Activated CD4-positive, alpha-beta T cell treated with anti-CD3 and anti-CD28 coated beads for 48 hours (primary cell): ENCODE measurements at regions not wholly inside any gene's neighbourhood (a gene's known extent, or its start where the extent isn't known, plus 50 kb on each side); places are given as distances from the start of the nearest gene placed in this dataset.

Experiments used
- DNase-seq: peaks from one replicate; pipeline ENCODE4 v3.0.0-alpha.2; 2020

DNA sequence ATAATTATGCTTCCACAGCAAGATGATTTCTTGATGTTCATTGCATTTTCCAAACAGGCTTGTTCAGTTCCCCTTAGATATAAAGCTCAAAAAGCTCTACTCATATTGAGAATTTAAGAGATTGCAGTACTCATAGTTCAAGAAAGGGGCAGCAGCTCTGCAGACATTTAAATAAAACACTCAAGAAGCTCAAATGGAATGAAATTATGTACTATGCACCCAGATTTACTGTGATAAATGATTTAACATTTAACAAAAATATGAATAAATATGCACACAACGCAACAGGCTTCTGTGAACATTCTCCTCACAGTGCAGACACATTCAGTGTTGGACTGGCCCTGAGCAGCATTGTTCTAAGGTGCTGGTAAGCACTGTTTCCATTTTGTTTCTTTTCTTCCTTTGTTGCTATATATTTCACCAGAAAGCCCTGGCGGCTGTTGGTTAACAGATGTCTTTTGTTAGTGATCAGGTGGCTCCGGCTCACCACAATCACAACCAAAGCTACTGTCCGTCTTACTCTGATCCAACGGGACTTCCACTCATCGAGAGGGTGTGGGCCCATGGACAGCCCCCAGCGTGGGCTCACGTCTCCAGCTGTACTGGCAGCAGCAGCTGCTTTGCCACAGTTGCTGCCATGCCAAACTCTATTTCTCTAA is 1440.3 kb downstream of the NCAM2 start:
- no peak for DNase-seq

DNA sequence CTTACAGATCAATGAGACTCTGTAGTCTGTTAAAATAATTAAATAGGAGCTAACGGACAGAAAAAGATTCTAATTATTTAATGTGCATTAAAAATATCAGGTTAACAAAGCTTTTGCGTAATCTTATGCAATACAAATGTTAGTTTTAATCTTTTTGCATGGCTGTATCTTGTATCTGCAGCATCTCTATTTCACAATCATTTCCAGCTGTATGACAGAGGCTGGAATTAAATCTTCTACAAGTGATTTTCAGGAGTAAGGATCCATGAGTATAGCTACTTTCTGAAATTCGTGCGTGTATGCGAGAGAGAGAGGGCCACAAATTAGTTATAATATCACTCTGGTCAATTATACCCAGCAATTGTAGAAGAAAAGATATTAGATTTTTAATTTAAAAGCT is 1446.8 kb downstream of the NCAM2 start:
- DNase-seq, result no peak

GRCh38 chr21:22450507-22450906 is 1452.3 kb downstream of the NCAM2 start:
- DNase-seq, result no peak

DNA sequence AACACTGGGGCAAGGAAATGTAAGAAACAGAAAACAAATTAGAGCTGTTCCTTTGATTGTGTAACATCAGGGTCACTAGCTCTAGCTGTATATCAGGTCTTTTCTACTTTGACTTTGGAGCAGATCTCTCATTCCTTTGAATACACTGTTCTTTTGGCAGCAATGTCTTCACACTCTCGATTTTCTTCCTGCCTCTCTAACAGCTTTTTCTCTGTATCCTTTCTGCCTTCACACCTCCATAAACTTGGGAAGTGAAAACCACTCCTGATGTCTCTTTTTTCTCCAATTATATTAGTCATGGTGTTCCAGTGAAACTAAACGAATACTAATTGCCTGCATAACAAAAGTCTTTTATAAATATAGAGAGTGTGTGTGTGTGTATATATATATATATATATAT is 1458.0 kb downstream of the NCAM2 start:
- no peak for DNase-seq

DNA sequence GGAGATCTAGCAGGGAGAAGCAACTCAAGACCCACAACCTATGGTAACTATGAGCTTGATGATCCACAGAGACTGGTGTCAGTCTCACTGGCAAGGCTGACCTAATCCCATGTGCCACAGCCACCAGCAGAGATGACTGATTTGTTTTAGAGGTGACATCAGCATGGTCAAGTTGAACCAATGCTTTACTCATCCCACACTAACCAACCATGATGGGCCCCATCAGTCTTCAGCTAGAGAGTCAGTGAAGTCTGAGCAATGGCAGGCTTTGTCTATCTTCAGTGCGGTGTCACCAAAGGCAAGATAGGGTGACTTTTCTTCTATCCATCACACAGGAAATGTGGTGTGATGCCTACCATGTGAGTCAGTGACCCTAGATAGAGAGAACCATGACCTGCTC is 1470.7 kb downstream of the NCAM2 start:
- no peak for DNase-seq

DNA sequence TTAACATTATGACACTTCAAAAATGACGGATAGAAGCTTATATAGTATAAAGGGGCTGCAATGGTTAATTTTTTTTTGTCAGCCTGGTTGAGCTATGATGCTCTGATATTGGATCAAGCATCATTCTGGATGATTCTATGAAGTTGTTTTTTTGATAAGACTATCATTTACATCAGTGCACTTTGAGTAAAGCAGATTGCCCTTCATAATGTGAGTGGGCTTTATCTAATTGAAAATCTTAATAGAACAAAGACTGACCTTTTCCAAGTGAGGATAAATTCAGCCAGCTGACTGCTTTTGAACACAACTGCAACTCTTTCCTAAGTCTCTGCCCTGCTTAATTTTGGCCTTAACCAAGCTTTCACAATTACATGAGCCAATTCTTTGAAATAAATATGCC is 1476.2 kb downstream of the NCAM2 start:
- DNase-seq, result no peak

- no peak for DNase-seq
These were observed 1478.0 kb downstream of the NCAM2 start for GRCh38 chr21:22476214-22476613.

- DNase-seq, result no peak
These were observed 1478.8 kb downstream of the NCAM2 start for GRCh38 chr21:22476726-22477646.

- no peak for DNase-seq
These were observed 1491.8 kb downstream of the NCAM2 start for GRCh38 chr21:22490049-22490448.

DNA sequence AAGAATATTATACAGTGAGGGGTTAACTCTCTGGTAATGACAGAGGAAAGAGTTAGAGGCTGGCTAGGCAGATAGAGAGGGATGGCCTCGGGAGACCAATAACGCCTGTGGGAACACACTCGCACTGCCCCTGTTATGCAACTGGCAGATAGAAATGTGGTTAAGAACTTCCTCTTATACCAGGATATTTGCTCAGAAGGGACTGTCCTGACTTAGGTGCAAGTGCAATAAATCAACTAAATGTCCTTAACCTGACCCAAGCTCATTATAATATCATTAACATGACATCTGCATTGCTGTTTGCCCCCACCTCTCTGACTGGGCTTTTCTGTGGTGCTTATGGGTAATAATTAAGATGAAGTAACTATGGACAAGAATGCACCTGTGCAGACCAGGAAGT is 1518.0 kb downstream of the NCAM2 start:
- no peak for DNase-seq

GRCh38 chr21:22535630-22536029 is 1537.4 kb downstream of the NCAM2 start:
- no peak for DNase-seq

GRCh38 chr21:22536509-22536908 is 1538.3 kb downstream of the NCAM2 start:
- no peak for DNase-seq

GRCh38 chr21:22544747-22545146 is 1546.5 kb downstream of the NCAM2 start:
- no peak for DNase-seq

DNA sequence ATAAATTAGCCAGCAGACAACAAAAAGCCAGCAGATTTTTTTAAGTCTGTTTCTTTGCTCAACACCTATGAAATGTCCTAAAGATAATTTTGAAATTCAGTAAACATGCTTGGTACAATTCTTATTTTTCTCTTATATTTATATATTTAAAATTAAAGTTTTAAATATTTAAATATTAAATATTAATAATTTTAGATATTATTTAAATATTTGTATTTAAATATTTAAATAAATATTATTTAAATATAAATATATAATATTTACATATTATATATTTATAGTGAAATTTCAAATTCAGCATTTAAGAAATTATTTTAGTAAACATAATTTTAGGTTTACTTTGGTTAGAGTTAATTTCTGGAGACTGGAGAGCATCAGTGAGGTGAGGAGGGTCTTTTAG is 1554.2 kb downstream of the NCAM2 start:
- DNase-seq, result no peak

DNA sequence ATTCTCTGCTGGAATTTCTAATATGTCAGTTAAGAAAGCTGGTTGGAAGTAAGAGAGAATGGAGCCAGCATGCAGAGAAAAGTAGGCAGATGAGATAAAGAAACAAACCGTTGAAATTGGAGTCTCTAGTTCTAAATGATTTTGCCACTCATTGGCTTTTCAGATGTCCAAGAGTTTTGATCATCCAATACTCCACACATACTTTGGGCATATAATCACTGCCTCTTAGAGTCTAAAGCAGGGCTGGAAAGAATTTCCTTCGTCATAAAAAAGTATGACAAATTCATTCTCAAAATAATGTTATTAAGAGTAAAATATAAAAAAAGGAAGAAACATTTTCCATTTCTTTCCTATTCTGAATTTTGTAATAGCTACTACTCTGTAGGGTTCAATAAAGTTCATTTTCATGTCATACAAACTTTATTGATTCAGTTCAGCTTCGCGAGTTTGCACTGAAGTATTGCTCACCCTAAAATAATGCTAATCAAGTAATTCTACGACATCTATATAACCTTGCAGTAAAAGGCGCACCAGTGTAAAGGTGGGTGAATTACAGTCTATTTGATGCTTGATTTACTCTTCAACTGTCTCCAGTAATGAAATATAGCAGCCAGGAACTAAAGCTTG is 1556.6 kb downstream of the NCAM2 start:
- DNase-seq, result no peak

- no peak for DNase-seq
These were observed 1558.6 kb downstream of the NCAM2 start for GRCh38 chr21:22556829-22557228.

DNA sequence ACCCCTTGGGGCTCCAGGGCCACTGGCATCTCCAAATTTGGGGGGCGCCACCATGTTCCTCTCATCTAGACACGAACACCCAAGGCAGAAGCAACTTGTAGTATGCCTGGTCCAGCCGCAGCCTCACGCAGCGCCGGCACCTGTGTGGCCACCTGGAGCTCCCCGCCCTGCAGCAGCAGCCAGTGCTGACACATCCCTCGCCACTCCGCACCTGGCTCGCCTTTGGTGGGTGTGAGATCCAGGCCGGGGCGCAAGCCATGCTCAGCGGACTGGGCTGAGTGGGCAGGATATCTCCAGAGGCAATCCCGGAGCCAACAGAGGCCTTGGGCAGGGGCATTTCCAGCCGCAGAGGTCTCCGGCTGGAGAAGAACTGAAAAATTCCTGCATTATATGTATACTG is 1563.7 kb downstream of the NCAM2 start:
- DNase-seq, result no peak

GRCh38 chr21:22573834-22574233 is 1575.6 kb downstream of the NCAM2 start:
- DNase-seq, result no peak

DNA sequence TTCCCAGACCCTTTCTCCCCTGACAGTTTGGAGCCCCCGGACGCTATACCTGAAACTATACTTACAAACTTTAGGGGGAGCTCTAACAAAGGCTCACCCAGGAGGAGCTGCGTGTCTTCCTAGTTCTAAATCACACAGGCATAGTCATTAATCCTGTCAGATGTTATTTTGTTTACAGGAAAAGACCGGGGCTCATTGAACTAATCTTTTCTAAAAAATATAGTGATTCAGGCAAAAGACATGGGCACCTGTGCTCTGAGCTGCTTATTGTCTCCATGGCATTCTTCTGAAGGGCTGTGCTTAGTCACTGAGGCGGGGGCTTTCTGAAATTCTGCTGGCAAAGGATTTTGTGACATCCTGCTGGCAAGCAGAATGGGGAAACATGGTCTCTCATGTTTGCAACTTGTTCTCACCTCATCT is 1577.0 kb downstream of the NCAM2 start:
- DNase-seq, result no peak

DNA sequence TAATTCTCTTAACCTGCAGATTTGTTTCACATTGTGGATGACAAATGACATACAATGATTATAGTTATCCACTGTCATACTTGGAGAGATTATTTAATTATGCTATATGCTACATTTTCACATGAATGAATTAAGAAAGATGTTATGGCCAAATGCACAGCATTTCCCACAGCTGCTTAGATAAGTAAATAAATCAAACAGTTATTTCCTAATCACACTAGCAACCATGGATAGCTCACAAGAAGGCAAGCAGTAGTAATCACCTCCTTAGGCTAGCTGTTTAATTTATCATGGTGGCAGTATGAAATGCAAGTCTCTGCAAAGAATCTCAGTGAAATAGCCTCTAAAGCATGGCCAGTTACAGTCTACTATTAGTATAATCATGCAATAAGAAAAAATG is 1581.5 kb downstream of the NCAM2 start:
- DNase-seq, result no peak

GRCh38 chr21:22582026-22582425 is 1583.8 kb downstream of the NCAM2 start:
- DNase-seq, result no peak

- DNase-seq, result no peak
These were observed 1586.1 kb downstream of the NCAM2 start for GRCh38 chr21:22584308-22584707.

DNA sequence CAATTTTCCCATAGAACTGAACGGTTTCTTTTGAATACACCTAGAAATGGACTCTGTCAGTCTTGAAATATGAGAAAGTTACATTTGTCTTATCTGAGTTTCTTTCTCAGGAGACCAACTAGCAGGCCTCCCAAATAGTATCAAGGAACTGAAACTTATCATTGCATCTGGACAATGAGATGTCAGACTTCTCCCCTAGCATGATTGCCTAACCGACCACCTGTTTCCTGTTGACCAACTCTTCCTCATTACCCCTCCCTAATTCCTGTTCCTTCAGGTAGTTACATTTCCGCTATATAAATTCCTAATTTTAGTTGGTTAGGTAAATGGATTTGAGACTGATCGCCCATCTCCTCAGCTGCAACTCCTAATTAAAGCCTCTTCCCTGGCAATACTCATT is 1587.3 kb downstream of the NCAM2 start:
- no peak for DNase-seq

DNA sequence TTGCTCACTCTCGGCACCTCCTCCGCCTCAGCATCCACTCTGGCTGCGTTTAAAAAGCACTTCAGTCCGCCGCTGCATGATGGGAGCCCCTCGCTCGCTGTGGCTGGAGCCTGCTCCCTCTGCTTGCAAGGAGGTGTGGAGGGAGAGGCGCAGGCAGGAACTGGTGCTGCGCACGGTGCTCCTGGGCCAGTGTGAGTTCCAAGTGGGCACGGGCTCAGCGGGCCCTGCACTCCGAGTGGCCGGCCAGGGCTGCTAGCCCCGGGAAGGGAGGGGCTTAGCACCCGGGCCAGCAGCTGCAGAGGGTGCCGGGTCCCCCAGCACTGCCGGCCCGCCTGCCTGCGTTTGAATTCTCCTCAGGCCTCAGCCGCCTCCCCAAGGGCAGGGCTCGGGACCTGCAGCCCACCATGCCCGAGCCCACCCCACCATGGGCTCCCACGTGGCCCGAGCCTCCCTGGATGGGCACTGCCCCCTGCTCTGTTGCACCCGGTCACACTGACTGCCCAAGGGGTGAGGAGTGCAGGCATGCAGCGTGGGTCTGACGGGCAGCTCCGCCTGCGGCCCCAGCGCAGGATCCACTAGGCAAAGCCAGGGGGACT is 1599.5 kb downstream of the NCAM2 start:
- DNase-seq, result no peak
